Activated CD4-positive, alpha-beta T cell treated with anti-CD3 and anti-CD28 coated beads for 4 hours (primary cell): ENCODE measurements at regions not wholly inside any gene's neighbourhood (a gene's known extent, or its start where the extent isn't known, plus 50 kb on each side); places are given as distances from the start of the nearest gene placed in this dataset.

Source experiments
- DNase-seq, 2 donors: peaks; one replicate each; pipeline ENCODE4 v3.0.0-alpha.2; 2020

- no peak for DNase-seq
Measured at GRCh38 chr2:7994397-7994951, 687.4 kb upstream of the ID2 start.

DNA sequence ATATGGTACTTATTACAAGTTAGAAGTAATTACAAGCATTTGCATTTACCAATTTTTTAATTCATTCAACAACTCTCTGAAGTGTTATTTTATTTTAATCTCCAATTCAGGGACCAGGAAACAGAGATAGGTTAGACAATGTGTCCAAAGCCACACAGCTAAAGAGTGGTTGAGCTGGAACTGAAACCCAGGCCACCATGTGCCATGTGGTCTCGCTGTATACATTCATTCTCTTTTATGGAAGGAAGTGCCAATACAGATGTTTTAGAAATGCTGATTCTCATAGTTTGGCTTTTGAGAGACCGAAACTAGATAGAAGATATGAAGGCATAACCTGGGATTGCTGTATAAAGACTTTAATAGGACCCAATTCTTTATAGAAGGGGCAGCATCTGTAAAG is 684.6 kb upstream of the ID2 start:
- no peak for DNase-seq

GRCh38 chr2:7999683-8000476 is 682.0 kb upstream of the ID2 start:
- DNase-seq, result no peak

DNA sequence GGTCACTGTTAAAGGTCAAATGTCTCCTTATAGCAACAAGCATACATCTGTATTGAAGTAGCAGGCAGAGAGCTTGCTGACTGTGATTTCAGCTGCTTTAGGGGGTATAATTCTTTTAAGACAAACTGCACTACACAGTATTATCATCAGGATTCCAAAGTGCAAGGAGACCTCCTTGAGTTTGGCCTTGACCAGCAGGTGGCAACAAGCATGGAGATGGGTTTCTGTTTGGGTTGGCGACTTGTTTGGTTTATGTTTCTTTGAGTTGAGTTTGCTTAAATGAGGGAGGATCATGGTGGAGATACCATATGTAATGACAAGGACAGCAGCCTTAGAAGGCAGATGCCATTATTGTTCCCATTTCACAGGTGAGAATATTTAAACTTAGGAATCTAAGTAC is 681.0 kb upstream of the ID2 start:
- DNase-seq, result no peak

- no peak for DNase-seq
Measured at GRCh38 chr2:8002765-8003393, 679.0 kb upstream of the ID2 start.

DNA sequence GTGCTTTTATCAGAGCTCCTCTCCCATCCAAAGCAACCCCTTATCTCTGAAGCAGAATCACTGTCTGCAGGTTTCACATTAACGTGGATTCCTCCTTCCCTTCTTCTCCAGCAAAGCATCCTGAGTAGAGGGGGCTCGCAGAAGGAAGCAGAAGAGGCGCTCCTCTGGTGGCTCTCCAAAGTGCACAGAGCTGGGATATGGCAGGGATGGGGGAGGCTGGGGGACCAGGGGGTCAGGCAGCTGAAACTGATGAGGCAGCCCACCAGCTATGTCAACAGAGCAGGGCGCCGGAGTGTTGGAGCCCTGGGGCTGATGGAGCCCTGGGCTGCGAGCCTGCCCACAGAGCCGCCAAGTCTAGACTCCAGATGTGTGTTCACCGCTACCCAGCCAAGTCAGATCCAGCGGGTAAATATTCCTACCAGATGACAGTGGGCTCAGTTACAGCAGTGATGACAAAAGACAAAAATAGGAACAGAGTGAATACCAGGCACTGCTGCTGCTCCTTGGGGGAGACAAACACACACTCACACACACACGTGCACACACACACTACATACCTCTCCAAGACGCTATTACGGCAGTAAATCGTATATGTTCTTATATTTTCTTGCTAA is 678.3 kb upstream of the ID2 start:
- DNase-seq, result no peak

DNA sequence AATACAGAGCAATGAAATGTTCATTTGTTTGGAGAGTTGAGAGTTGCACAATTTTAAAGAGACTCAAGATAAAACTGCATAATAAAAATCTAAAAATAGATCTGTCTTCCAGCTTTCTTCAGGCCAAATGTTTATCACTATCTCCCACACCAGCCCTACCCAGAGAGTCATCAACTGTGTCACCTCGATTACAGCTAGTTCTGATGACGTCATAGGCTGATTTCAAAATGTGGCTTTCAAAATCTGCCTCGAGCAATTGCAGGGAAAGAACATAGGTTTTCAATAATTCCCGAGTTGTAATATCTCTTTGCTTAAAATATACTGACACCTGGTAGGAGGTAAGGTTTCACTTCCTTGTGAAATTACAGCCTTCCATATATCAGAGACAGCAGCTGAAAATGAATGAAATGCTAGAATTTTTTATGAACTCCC is 677.6 kb upstream of the ID2 start:
- no peak for DNase-seq

DNA sequence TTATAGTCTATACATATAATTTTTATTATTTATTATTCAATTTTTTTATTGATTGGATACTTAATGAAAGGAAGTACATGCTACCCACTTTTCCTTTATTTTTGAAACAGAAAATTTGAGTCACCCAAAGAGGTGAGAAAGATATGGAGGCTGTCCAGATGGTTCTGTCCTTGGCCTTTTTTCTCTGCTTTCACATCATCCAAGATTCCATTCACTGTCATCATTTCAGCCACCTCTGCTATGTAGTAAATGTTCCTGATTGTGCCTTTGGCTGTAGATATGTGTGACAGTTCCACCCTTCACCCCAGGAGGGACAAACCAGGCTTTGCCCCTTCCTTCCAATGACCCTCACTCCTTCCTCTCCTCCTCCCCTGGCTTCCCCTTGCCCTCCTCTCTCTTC is 675.7 kb upstream of the ID2 start:
- no peak for DNase-seq

DNA sequence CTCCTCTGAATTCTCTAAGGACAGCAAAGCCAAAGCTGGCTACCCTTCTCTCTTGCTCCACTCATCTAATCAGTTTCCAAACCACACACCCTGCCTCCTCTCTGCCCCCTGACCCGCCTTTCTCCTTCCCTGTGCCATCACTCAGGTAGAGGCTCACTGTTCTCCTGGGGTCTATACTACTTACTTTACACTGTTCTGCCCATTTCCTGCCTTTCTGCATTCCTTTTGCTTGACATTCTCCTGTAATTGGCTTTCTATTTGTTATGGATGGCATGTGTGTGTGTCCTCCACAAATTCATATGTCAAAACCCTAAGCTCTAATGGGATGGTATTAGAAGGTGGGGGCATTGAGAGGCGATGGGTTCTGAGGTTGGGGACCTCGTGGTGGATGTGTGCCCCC is 675.2 kb upstream of the ID2 start:
- DNase-seq, result no peak

DNA sequence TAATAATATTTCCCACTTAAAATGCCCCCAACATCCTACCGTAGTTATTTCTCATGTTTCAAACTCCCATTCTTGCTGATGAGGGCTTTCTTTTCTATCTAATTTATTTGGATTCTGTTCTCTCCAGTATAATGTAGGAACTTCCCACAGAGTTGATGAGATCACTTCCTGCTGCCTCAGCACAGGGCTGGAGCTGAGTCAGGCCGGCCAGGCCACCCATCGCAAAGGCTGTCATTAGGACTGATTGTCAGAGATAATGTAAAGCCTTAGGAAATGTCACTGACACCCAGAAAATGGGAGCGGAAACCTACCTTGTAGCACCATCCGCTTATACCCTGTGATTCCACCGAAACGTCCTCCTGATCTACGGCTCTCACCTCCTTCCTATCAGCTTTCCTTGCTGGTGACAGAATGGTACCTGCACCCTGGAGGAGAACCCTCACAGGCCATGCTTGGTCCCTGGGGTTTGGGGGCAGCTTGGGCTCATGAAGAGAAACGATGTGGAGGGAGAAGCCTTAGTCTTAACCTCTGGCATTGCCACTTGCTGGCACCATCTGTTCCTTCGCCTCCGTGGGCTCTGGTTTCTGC is 672.8 kb upstream of the ID2 start:
- no peak for DNase-seq

DNA sequence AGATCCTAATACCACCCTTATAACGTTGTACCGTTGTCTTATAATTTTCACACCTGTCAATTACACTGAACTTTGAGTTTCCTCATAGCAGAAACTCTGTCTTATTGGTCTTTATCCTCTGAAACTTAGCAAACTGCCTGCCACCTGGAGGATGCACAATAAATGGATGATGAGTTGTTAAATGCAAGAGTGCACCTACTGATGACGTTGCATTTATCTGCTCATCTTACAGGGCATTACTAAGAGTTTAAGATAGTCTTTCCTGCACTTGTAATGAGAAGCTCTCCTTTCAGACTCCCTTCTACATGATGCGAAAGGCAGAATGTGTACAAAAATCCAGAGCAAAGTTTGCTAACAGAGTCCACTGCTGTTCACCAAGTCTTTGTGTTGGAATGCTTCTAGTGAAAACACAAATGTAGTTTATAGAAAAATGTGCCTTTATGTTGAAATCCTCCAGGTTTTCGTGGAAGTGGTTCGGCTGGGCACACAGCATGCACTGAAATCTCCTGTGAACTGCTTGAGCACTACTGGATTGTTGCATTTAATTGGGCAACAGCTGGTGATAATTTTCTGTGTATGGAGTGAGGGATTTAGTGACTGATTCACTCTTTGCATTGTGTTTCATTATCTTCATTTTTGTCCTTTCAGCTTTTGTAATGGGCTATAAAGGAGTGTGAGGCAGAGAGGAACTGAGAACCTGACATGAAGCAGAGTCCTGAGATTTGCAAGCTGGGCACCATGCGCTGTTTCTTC is 665.8 kb upstream of the ID2 start:
- DNase-seq, result no peak

- no peak for DNase-seq
Measured at GRCh38 chr2:8016688-8017087, 665.2 kb upstream of the ID2 start.

GRCh38 chr2:8018956-8019355 is 662.9 kb upstream of the ID2 start:
- DNase-seq, result no peak

DNA sequence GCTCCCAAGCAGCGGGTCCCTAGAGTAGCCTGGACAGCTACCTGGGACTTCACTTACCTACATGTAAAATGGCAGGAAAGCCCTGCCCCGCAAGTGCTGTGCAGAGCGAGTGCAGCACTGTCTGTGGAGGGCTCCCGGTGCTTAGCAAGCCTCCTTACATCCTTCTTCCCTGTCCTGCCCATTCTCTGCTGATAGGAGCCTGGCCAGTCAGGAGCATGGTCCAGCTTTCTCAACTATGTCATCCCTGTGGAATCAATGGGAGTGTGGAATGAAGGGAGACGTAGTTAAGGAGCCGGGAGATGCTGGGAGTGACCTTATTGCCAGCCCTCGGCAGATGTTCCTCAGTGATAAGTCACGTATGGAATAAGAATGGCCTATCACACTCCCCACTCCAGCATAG is 661.9 kb upstream of the ID2 start:
- no peak for DNase-seq

GRCh38 chr2:8021921-8022320 is 659.9 kb upstream of the ID2 start:
- DNase-seq, result no peak

DNA sequence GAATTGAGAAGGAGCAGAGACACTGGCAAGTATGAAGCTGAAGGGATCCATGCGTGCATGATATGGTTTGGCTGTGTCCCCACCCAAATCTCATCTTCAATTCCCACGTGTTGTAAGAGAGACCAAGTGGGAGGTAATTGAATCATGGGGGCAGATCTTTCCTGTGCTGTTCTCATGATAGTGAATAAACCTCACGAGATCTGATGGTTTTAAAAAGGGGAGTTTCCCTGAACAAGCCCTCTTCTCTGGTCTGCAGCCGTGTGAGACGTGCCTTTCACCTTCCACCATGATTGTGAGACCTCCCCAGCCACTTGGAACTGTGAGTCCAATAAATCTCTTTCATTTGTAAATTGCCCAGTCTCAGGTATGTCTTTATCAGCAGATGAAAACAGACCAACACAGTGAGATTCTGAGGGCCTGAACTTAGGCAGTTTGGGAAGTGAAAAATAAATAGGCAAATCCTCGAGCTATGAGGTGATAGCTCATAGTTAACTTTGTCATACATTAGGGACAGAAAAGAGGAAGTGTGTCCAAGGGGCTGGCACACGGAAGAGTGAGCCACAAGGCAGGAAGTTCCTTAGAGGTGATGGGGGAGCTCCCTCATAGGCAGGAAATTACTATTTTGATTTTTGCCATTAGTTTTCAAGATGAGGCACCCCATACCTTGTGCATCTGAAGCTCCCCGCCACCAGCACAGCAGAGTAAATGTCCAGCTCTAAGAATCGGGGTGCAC is 658.8 kb upstream of the ID2 start:
- DNase-seq, result no peak

DNA sequence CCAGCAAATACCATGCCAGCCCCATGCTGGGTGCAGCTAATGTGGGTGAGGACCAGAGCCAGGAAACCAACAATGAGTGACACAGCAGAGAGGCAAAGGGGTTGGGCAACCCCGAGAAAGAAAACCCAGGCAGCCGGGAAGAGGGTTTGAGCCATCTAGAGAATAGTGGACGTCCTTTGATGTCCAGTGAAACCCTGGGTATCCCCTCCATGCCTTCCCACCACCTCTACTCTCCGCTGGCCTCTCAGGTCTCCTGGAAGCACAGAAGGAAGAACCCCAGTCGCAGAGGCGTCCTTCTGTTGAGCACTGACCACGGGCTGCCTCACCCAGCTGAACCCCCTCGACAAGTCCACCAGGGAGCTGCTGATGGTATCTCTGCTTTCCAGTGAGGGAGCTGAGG is 657.4 kb upstream of the ID2 start:
- no peak for DNase-seq

- DNase-seq, result no peak
Measured at GRCh38 chr2:8026381-8026780, 655.5 kb upstream of the ID2 start.

DNA sequence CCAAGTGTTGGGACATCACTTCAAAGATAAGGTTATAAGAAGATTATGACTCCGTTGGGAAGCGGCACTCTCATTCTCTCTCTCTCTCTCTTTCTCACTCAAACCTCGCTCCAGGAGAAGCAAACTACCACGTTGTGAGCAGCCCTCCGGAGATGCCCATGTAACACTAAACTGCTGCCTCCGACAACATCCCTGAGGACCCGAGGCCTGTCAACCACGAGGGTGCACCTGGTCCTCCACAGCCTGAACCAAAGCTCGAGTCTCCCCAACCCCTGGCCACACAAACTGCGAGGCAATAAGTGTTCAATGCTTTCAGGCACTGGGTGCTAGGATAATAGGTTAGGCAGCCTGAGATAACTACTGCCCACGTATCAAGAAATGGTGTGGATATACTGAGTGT is 654.5 kb upstream of the ID2 start:
- no peak for DNase-seq

GRCh38 chr2:8028036-8028435 is 653.8 kb upstream of the ID2 start:
- DNase-seq, result no peak

DNA sequence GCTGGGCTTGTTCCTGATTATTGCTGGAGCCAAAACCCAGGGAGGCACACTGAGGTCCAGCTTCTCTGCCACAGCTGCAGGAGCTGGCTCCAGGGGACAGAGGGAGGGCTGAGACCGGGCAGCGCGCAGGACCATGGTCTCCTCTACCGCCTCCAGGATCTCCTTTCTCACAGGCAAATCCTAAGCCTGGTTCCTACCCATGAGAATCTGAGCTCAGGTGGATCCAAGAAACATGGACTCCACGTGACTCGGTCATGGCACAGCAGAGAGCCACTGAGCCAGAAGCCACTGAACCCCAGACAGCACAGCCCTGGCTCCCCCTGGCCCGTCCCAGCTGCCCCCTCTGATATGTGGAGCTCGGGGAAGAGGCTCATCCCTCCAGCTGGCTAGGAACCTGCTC is 653.4 kb upstream of the ID2 start:
- DNase-seq, result no peak

GRCh38 chr2:8028981-8029380 is 652.9 kb upstream of the ID2 start:
- no peak for DNase-seq
